AG20443 (cell line): ENCODE measurements at regions not wholly inside any gene's neighbourhood (a gene's known extent, or its start where the extent isn't known, plus 50 kb on each side); places are given as distances from the start of the nearest gene placed in this dataset.
"Not testable (repeated sequence)": the region's sequence is repeated elsewhere in the genome, so short reads cannot be mapped to it uniquely, and the experiment has no call there.

Experiments
- DNase-seq: peaks from one replicate; pipeline ENCODE4 v3.0.0; 2012; ENCODE audit warnings: low spot score, mixed read lengths

- no peak for DNase-seq
Observed at GRCh38 chr15:25624504-25625177, 185.8 kb upstream of the UBE3A start.

GRCh38 chr15:25623708-25624107 is 184.9 kb upstream of the UBE3A start:
- DNase-seq = no peak

GRCh38 chr15:25620466-25620865 is 181.6 kb upstream of the UBE3A start:
- no peak for DNase-seq

- DNase-seq = no peak
Observed at GRCh38 chr15:25619761-25620160, 180.9 kb upstream of the UBE3A start.

GRCh38 chr15:25619076-25619475 is 180.3 kb upstream of the UBE3A start:
- DNase-seq = no peak

GRCh38 chr15:25618161-25618560 is 179.3 kb upstream of the UBE3A start:
- no peak for DNase-seq

- DNase-seq = no peak
Observed at GRCh38 chr15:25616471-25616870, 177.6 kb upstream of the UBE3A start.

- DNase-seq = no peak
Observed at GRCh38 chr15:25613134-25613533, 174.3 kb upstream of the UBE3A start.

GRCh38 chr15:25611603-25612002 is 172.8 kb upstream of the UBE3A start:
- DNase-seq = peak; percentile 74

GRCh38 chr15:25609371-25609770 is 170.5 kb upstream of the UBE3A start:
- no peak for DNase-seq

GRCh38 chr15:25608926-25609325 is 170.1 kb upstream of the UBE3A start:
- no peak for DNase-seq

- DNase-seq = no peak
Observed at GRCh38 chr15:25605151-25605550, 166.3 kb upstream of the UBE3A start.

GRCh38 chr15:25600751-25601150 is 161.9 kb upstream of the UBE3A start:
- no peak for DNase-seq

- peak; percentile 29 for DNase-seq
Observed at GRCh38 chr15:25597571-25597970, 158.7 kb upstream of the UBE3A start.

GRCh38 chr15:25596644-25597562 is 158.1 kb upstream of the UBE3A start:
- peak; percentile 62 for DNase-seq

GRCh38 chr15:25587616-25588340 is 149.0 kb upstream of the UBE3A start:
- no peak for DNase-seq

- DNase-seq = no peak
Observed at GRCh38 chr15:25582886-25583285, 144.1 kb upstream of the UBE3A start.

- DNase-seq = no peak
Observed at GRCh38 chr15:25579127-25579526, 140.3 kb upstream of the UBE3A start.

- DNase-seq = no peak
Observed at GRCh38 chr15:25572191-25572590, 133.4 kb upstream of the UBE3A start.

GRCh38 chr15:25568751-25569150 is 129.9 kb upstream of the UBE3A start:
- DNase-seq = peak; percentile 38

- DNase-seq = not testable (repeated sequence)
Observed at GRCh38 chr15:25566545-25566944, 127.7 kb upstream of the UBE3A start.

- no peak for DNase-seq
Observed at GRCh38 chr15:25565470-25566264, 126.8 kb upstream of the UBE3A start.
